RWPE1 (cell line): ENCODE measurements at regions not wholly inside any gene's neighbourhood (a gene's known extent, or its start where the extent isn't known, plus 50 kb on each side); places are given as distances from the start of the nearest gene placed in this dataset.

ENCODE experiments used
- CTCF ChIA-PET: fragments of 350-600 bp; sonication (Branson Sonifier 250); formaldehyde crosslinking; extraction: SDS; loops from one replicate; lab custom pipeline; 2021; lab: Yijun Ruan, JAX
- POLR2A ChIA-PET: fragments of 400-600 bp; formaldehyde crosslinking; extraction: SDS; loops from one replicate; lab custom pipeline; 2020; ENCODE audit warnings: antibody characterized with exemption; ENCODE audit not compliant: low non-redundant PET; lab: Yijun Ruan, JAX
- DNase-seq: peaks from one replicate; pipeline ENCODE4 v3.0.0; 2012; ENCODE audit warnings: low spot score
- H3K27ac ChIP-seq: fragments of 450-650 bp; 2 replicates; pipeline ENCODE4 v1.5.1; 2017
- CTCF ChIP-seq: fragments of 450-650 bp; conservative IDR thresholded peaks from 2 replicates; pipeline ENCODE4 v1.5.1; 2017; ENCODE audit warnings: low read depth, mild to moderate bottlenecking

- no peak for DNase-seq
- TF ChIP-seq CTCF = no peak
- H3K27ac ChIP-seq = no peak overlapping the region
- ChIA-PET CTCF (no interaction called here), POLR2A (no interaction called here)
Measured at GRCh38 chr16:66036184-66036583, 330.3 kb upstream of the CDH5 start.

GRCh38 chr16:66035096-66035495 is 331.4 kb upstream of the CDH5 start:
- CTCF ChIA-PET = no interaction called here
- no peak for DNase-seq
- POLR2A ChIA-PET = no interaction called here
- TF ChIP-seq CTCF = no peak
- H3K27ac ChIP-seq = no peak overlapping the region

- TF ChIP-seq CTCF = no peak
- CTCF ChIA-PET = no interaction called here
- POLR2A ChIA-PET = interaction anchor here (0.7 kb wide), 1 partner anchor 59 kb away, joined by 3 read pairs; no protein-coding TSS in a partner anchor
Measured at GRCh38 chr16:66032841-66033240, 333.6 kb upstream of the CDH5 start.

DNA sequence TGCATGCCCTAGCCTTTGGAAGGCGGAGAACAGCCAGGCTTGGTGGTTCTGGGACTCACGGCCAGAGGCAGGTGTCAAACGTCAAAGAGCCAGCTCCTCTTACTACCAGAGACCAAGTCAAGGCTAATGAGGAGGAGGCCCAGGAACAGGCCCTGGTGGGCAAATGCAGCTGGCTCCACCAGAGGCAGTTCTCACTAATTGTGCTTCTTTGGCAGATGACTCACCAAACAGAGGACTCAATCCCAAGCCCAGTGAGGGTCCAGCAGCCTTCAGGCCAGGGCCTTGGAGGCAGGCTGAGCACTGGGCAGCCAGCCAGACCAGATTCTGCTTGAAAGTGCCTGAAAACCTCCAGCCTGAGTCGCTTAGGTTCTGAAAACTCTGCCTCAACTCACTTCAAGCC is 336.5 kb upstream of the CDH5 start:
- ChIA-PET CTCF (interaction anchor here (0.7 kb wide), 1 partner anchor 196 kb away, joined by 4 read pairs; no protein-coding TSS in a partner anchor), POLR2A (no interaction called here)
- H3K27ac ChIP-seq = no peak overlapping the region
- no peak for DNase-seq
- TF ChIP-seq CTCF = no peak

More at GRCh38 chr16:66032841-66033240, 333.6 kb upstream of the CDH5 start:
- H3K27ac ChIP-seq = no peak overlapping the region
- DNase-seq = no peak

DNA sequence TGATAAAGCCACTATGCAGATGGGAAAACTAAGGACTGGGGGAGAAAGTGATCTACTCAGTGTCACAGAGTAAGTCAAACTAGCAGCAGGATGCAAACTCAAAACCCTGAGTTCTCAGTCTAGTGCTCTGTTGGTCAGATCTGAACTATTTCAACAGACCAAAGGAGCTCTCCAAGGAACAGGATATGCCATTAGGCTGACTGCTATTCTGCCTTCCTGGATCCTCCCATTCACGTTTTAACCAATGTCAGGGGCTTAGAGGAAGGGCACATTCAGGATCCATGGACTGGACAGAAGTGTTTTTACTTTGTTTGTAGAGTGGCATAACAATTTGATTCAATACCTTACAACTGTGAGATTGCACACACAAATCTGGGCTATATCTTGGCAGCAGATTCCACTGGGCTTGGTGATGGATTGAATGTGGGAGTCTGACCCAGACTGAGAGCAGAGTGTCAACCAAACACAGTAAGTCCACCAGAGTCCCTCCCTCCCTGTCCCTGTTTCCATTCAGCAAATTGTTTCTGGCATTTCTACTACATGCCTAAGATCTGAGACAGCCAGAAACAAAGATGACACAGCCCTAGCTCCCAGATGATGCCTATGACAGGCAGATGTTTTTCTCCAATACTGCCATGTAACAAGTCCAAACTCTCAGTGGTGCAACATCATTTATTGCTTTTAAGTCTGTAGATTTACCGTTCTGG is 337.8 kb upstream of the CDH5 start:
- CTCF ChIA-PET = no interaction called here
- H3K27ac ChIP-seq = no peak overlapping the region
- no peak for DNase-seq
- no peak for TF ChIP-seq CTCF
- POLR2A ChIA-PET = no interaction called here

DNA sequence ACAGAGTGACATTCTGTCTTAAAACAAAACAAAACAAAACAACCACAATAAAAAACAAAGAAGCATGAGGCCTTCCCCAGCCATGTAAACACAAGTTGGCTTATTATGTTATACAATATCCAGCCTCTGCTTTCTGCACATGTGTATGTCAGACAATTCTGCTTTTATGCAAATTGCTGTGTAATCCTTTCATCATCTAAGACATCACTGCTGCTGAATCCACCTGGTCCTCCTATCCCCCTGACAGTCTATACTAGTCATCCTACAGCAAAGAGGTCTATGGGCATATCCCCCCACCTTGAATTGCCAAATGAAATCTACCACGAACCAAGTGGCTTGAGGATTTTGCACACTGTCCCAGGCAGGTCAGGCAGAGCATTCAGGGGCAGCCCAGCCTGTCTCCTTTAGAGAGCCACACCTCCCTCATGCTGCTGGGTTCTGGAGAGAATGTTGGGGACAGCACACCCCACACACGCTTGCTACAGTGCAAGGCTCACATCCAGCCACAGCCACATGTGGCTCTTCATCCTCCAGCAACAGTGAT is 339.6 kb upstream of the CDH5 start:
- no peak overlapping the region for H3K27ac ChIP-seq
- DNase-seq = no peak
- POLR2A ChIA-PET = no interaction called here
- CTCF ChIA-PET = interaction anchor here (0.8 kb wide), 1 partner anchor 101 kb away, joined by 5 read pairs; no protein-coding TSS in a partner anchor
- no peak for TF ChIP-seq CTCF
